Psoas muscle (tissue), 7 donors: ENCODE measurements at regions not wholly inside any gene's neighbourhood (a gene's known extent, or its start where the extent isn't known, plus 50 kb on each side); places are given as distances from the start of the nearest gene placed in this dataset.

Experiments
- ATAC-seq, 4 donors: fragments of 200-7000 bp; cut with Tn5 transposase; one replicate each; pipeline ENCODE4 v1.9.1; 2020; ENCODE audit warnings: moderate library complexity in 3 of 4, mild to moderate bottlenecking in 2 of 4
- DNase-seq, 2 donors: peaks; one replicate each; pipeline ENCODE4 v3.0.0-alpha.2; 2020
- H3K27ac ChIP-seq: fragments of 200-600 bp; one replicate; pipeline ENCODE4 v1.8.0; 2022
- H3K27me3 ChIP-seq, 3 donors: fragments of 200-600 bp in 1 of 3; one replicate each; pipeline versions ENCODE4 v1.6.1 to v1.8.0; 2013 to 2022; ENCODE audit warnings: low read length in 2 of 3, mild to moderate bottlenecking in 2 of 3, moderate library complexity in 1 of 3; ENCODE audit not compliant: insufficient read depth in 3 of 3
- H3K36me3 ChIP-seq, 2 donors: fragments of 200-600 bp in 1 of 2; one replicate each; pipeline versions ENCODE4 v1.6.1 to v1.8.0; 2013 to 2022; ENCODE audit warnings: low read depth in 1 of 2, mild to moderate bottlenecking in 1 of 2, moderate library complexity in 1 of 2; ENCODE audit not compliant: insufficient read depth in 1 of 2
- H3K4me1 ChIP-seq: fragments of 200-600 bp; one replicate; pipeline ENCODE4 v1.8.0; 2022
- H3K4me3 ChIP-seq: fragments of 200-600 bp; one replicate; pipeline ENCODE4 v1.8.0; 2022; ENCODE audit warnings: mild to moderate bottlenecking
- H3K9me3 ChIP-seq: fragments of 200-600 bp; one replicate; pipeline ENCODE4 v1.8.0; 2022
- WGBS, 3 donors: extraction: QIAGEN DNeasy Blood & Tissue Kit; methylation state at CpG; one replicate each; pipeline versions ENCODE4 v1.1.6 to v1.1.7; 2013; 5-methylcytosine and 5-hydroxymethylcytosine counted together
- intact Hi-C, 2 donors: fragments of 100-400 bp; cut with DNase I; formaldehyde crosslinking; loops; one replicate each; pipeline versions ENCODE4 v1.11.0 to v1.14.2; 2022
- TF ChIP-seq, protein P1 (sequence below): fragments of 200-600 bp; IDR thresholded peaks from one replicate; pipeline ENCODE4 v1.8.0; 2022; ENCODE audit warnings: antibody characterized with exemption
- donor health status: healthy with polysubstance abuse.
- donor health status: DM: no; HTN: no; CAD: no; lungs with moderate emphysema.
- donor health status: Bipolar disorder and iron deficiency.
- donor health status: healthy.
- donor health status: DM: yes; HTN: yes; CAD: no.
- donor health status: DM: no; HTN: no; CAD: no.
- donor health status: DM: yes; HTN: yes; CAD: no.

DNA sequence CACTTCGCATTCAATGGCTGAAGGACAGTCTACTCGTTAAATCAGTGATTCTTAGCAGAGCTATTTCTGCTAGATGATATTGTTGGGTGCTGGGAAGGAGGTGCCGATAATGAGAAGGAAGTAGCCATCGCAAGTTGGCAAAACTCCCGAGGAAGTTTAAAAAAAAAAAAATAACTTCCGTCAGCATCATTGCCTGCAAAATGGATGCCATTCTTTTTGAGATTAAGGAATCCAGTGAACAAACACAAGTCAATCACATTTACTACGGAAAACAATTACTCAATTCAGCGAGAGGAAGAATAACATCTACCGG lies 74.4 kb upstream of the SFMBT2 start:
- H3K4me3 ChIP-seq = no peak overlapping the region
- H3K36me3 ChIP-seq = no peaks in the 10 kb centered on the region
- no peak overlapping the region for H3K27ac ChIP-seq
- ATAC-seq (no peak), DNase-seq (no peak)
- H3K9me3 ChIP-seq = no peaks in the 10 kb centered on the region
- intact Hi-C loops = no loop called here
- H3K4me1 ChIP-seq = peaks cover 11% of the 10 kb centered on the region
- TF ChIP-seq, protein P1, sequence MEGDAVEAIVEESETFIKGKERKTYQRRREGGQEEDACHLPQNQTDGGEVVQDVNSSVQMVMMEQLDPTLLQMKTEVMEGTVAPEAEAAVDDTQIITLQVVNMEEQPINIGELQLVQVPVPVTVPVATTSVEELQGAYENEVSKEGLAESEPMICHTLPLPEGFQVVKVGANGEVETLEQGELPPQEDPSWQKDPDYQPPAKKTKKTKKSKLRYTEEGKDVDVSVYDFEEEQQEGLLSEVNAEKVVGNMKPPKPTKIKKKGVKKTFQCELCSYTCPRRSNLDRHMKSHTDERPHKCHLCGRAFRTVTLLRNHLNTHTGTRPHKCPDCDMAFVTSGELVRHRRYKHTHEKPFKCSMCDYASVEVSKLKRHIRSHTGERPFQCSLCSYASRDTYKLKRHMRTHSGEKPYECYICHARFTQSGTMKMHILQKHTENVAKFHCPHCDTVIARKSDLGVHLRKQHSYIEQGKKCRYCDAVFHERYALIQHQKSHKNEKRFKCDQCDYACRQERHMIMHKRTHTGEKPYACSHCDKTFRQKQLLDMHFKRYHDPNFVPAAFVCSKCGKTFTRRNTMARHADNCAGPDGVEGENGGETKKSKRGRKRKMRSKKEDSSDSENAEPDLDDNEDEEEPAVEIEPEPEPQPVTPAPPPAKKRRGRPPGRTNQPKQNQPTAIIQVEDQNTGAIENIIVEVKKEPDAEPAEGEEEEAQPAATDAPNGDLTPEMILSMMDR = no peak
- 52 to 58% (median 56%) methylated on average over 9 of the region's 9 CpGs for WGBS, 3 donors
- H3K27me3 ChIP-seq = no peaks in the 10 kb centered on the region

DNA sequence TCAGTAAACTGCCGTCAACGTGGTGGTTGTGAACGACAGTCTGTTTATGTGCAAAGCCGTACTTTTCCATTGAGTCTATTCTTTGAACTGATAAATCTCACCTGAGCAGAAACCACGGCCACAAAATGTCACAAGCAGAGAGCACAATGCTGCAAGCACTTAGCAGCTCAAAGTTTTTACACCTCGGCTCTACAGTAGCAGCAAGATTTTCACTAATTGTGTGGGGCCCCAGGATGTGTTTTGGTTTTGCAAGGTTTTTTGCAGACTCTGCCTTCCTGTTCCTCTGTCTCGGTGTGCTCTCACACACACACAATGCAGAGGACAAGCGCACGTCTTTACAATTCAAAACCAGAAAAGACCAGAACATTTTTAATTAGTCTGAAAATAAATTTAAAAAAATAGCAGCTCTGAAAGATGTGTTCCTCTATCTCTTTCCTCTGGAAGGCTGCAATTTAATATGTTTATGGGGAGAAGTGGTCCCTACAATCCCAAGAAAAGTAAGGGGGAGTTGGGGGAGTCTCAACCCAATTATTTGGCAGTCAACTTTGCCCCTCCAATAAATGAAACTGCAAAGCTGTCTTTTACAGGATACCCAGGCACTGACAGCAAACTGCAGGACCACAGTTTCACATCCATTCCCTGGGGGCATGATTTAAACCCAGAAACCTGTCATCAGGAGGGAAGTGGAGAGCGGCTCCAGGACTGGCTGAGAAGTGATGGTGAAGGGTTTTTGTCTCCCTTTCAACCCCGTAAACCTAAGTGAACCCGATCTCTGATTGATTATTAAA lies 73.8 kb upstream of the SFMBT2 start:
- H3K36me3 ChIP-seq = no peaks in the 10 kb centered on the region
- TF ChIP-seq, protein P1 = no peak
- H3K4me3 ChIP-seq = no peak overlapping the region
- no peak for DNase-seq
- H3K27ac ChIP-seq = no peak overlapping the region
- WGBS, 3 donors = 42 to 47% (median 43%) methylated on average over 12 of the region's 12 CpGs
- H3K27me3 ChIP-seq = no peaks in the 10 kb centered on the region
- peaks cover 11% of the 10 kb centered on the region for H3K4me1 ChIP-seq
- ATAC-seq = no peak
- intact Hi-C loops = no loop called here
- H3K9me3 ChIP-seq = no peaks in the 10 kb centered on the region

DNA sequence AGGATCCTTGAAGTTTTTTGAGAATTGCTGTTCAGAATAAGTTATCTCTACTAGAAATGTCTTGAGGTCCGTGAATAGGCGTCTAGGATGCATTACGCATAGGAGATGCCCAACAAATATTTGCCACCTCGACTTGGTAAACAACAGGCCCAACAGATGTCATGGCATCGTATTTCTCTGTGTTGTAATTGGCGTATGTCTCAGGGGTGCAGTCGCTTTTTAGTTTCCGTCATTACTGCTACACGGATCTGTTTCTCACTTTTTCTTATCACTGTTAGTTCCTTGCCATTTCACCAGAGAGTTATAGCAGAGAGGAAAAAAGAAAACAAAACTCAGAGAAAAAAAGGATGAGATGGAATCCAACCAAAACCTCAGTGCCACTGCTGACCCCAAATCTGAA lies 73.0 kb upstream of the SFMBT2 start:
- no peak for DNase-seq
- WGBS, 3 donors = 59 to 71% (median 65%) methylated on average over 9 of the region's 9 CpGs
- TF ChIP-seq, protein P1 = no peak
- H3K27me3 ChIP-seq = no peaks in the 10 kb centered on the region
- H3K9me3 ChIP-seq = no peaks in the 10 kb centered on the region
- ATAC-seq = no peak
- H3K4me1 ChIP-seq = peaks cover 10% of the 10 kb centered on the region
- no peaks in the 10 kb centered on the region for H3K36me3 ChIP-seq
- intact Hi-C loops = no loop called here
- no peak overlapping the region for H3K4me3 ChIP-seq
- H3K27ac ChIP-seq = no peak overlapping the region

DNA sequence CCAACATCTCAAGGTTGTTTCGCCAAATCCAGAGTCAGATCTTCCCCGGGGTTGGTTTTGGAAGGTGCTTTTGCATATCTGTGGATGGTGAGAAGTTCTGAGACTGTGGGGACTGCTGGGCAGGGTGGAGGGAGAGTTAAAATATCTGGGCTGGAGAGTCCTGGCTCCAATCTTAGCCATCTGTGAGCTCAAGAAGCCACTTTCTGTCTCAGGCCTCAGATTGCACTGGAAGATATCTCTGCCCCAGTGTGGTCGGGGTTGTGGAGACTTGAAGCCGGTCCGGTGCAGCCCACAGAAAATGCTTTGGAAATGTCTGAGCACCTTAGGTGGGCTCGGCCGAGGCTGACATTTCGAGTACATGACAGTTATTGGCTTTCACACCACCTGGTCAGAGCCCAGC lies 72.2 kb upstream of the SFMBT2 start:
- no peaks in the 10 kb centered on the region for H3K9me3 ChIP-seq
- no peaks in the 10 kb centered on the region for H3K36me3 ChIP-seq
- H3K27me3 ChIP-seq = no peaks in the 10 kb centered on the region
- DNase-seq (no peak), ATAC-seq (no peak)
- intact Hi-C loops = no loop called here
- TF ChIP-seq, protein P1 = no peak
- 89 to 91% (median 91%) methylated on average over 8 of the region's 8 CpGs for whole genome bisulfite sequencing, 3 donors
- H3K4me1 ChIP-seq = peaks cover 3% of the 10 kb centered on the region
- no peak overlapping the region for H3K27ac ChIP-seq
- no peak overlapping the region for H3K4me3 ChIP-seq

DNA sequence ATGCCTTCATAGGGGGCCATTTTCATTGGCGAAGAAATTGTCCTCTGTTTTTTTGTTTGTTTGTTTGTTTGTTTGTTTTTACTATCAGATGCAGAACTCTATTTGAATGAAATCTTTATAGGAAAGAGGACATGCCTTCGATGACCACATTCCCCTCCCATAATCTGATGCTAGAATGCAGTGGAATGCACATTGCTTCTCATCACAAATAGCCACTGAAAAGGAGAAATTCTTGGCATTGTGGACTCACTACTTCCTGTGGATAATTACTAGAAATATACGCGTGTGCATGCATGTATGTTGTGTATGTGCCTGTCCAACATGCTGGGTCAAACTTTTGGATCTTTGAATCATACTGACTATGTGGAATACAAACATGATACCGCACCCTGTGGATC lies 70.5 kb upstream of the SFMBT2 start:
- TF ChIP-seq, protein P1 = no peak
- 55 to 63% (median 59%) methylated on average over 5 of the region's 5 CpGs for WGBS, 3 donors
- Histone ChIP-seq H3K27ac (no peak overlapping the region), H3K27me3 (no peaks in the 10 kb centered on the region), H3K36me3 (no peaks in the 10 kb centered on the region), H3K4me3 (no peak overlapping the region), H3K4me1 (no peaks in the 10 kb centered on the region), H3K9me3 (no peaks in the 10 kb centered on the region)
- no peak for DNase-seq
- intact Hi-C loops = no loop called here
- ATAC-seq = no peak
